ENCODE measurements at regions not wholly inside any gene's neighbourhood (a gene's known extent, or its start where the extent isn't known, plus 50 kb on each side); places are given as distances from the start of the nearest gene placed in this dataset.

DNA sequence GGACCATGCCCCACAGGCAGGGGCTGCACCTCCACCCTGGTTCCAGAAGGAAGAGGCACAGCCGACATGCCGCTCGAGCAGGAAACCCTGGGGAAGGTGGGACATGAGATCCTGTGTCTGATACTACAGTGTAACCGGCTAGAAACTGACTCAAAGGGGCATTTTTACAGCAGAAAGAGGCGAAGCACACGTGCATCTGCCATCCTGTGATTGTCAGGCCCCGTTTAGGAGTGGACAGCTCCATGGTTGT lies 62.7 kb downstream of the SIK1 start:
- H3K36me3 Mint-ChIP-seq: no peaks in the 10 kb centered on the region
- CTCF ChIA-PET: no interaction called here
- no peaks in the 10 kb centered on the region for H3K9me3 Mint-ChIP-seq (ENCODE audit: low read depth)
- no peak for ATAC-seq
- no peak for DNase-seq
- H3K4me3 Mint-ChIP-seq: no peak overlapping the region
- peaks cover 41% of the 10 kb centered on the region for H3K4me1 Mint-ChIP-seq
- peaks cover 13% of the 10 kb centered on the region for H3K27me3 Mint-ChIP-seq
- no peak overlapping the region for H3K27ac Mint-ChIP-seq

GRCh38 chr21:43363506-43364260 lies 63.2 kb downstream of the SIK1 start:
- DNase-seq (no peak), ATAC-seq (no peak)
- Mint-ChIP-seq H3K27ac (peak overlapping the region; percentile 91), H3K36me3 (no peaks in the 10 kb centered on the region), H3K4me3 (no peak overlapping the region), H3K4me1 (peaks cover 41% of the 10 kb centered on the region), H3K27me3 (peaks cover 8% of the 10 kb centered on the region), H3K9me3 (ENCODE audit: low read depth) (no peaks in the 10 kb centered on the region)
- CTCF ChIA-PET: no interaction called here

DNA sequence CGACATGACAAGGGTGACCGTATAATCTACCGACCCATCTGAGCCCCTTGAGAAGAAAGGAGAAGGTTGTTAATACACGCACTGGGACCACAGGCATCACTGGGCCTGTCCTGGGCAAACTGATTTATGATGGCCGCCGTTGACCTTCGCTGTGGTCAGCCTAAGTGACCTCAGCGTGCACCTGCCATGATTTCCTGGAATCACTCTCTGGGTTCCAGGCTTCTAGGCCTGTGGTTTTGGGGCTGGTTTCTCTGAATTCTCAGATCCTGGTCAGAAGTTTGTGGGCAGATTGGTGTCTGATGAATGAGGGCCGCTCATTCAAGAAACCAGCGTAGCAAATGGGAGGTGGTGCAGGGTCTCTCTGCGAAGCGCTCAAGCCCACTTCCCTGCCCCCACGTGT lies 64.0 kb downstream of the SIK1 start:
- CTCF ChIA-PET: no interaction called here
- H3K4me3 Mint-ChIP-seq: peak overlapping the region; percentile 76
- no peaks in the 10 kb centered on the region for H3K36me3 Mint-ChIP-seq
- H3K27me3 Mint-ChIP-seq: peaks cover 6% of the 10 kb centered on the region
- H3K4me1 Mint-ChIP-seq: peaks cover 41% of the 10 kb centered on the region
- no peaks in the 10 kb centered on the region for H3K9me3 Mint-ChIP-seq (ENCODE audit: low read depth)
- peak overlapping the region; percentile 91 for H3K27ac Mint-ChIP-seq
- peak; percentile 81 for DNase-seq
- ATAC-seq: peak; percentile 37

GRCh38 chr21:43362321-43362791 lies 64.6 kb downstream of the SIK1 start:
- CTCF ChIA-PET: no interaction called here
- Mint-ChIP-seq H3K4me1 (peaks cover 41% of the 10 kb centered on the region), H3K4me3 (peak overlapping the region; percentile 76), H3K9me3 (ENCODE audit: low read depth) (no peaks in the 10 kb centered on the region), H3K27ac (peak overlapping the region; percentile 91), H3K36me3 (no peaks in the 10 kb centered on the region), H3K27me3 (peaks cover 6% of the 10 kb centered on the region)
- DNase-seq (peak; percentile 91), ATAC-seq (peak; percentile 87)

GRCh38 chr21:43361493-43362296 lies 65.2 kb downstream of the SIK1 start:
- peak; percentile 74 for DNase-seq
- Mint-ChIP-seq H3K27me3 (peaks cover 6% of the 10 kb centered on the region), H3K9me3 (ENCODE audit: low read depth) (no peaks in the 10 kb centered on the region), H3K27ac (peak overlapping the region; percentile 91), H3K36me3 (no peaks in the 10 kb centered on the region), H3K4me3 (peak overlapping the region; percentile 76), H3K4me1 (peaks cover 41% of the 10 kb centered on the region)
- peak; percentile 54 for ATAC-seq
- CTCF ChIA-PET: interaction anchor here (1.0 kb wide), 1 partner anchor 13 kb away, joined by 3 read pairs; no protein-coding TSS in a partner anchor

DNA sequence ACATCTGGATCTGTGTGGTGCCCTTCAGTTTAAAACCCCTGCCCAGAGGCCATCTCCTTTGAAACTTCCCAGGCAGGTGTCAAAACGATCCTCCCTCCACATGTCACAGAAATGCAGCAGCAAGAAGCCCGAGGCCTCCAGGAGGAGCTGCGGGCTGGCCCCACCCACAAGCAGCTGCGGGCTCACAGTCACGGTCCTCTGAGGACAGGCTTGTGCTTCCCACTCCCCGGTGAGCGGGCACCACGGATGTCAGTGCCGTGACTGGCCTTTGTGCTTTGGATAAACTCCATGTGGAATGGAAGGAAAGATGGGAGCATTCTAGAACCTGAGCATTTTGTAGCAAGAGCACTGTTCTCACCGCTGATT lies 65.8 kb downstream of the SIK1 start:
- Mint-ChIP-seq H3K9me3 (ENCODE audit: low read depth) (no peaks in the 10 kb centered on the region), H3K36me3 (no peaks in the 10 kb centered on the region), H3K27ac (peak overlapping the region; percentile 91), H3K27me3 (peaks cover 5% of the 10 kb centered on the region), H3K4me1 (peaks cover 42% of the 10 kb centered on the region), H3K4me3 (peak overlapping the region; percentile 76)
- DNase-seq (no peak), ATAC-seq (no peak)
- CTCF ChIA-PET: interaction anchor here (1.0 kb wide), 1 partner anchor 12 kb away, joined by 3 read pairs; no protein-coding TSS in a partner anchor

DNA sequence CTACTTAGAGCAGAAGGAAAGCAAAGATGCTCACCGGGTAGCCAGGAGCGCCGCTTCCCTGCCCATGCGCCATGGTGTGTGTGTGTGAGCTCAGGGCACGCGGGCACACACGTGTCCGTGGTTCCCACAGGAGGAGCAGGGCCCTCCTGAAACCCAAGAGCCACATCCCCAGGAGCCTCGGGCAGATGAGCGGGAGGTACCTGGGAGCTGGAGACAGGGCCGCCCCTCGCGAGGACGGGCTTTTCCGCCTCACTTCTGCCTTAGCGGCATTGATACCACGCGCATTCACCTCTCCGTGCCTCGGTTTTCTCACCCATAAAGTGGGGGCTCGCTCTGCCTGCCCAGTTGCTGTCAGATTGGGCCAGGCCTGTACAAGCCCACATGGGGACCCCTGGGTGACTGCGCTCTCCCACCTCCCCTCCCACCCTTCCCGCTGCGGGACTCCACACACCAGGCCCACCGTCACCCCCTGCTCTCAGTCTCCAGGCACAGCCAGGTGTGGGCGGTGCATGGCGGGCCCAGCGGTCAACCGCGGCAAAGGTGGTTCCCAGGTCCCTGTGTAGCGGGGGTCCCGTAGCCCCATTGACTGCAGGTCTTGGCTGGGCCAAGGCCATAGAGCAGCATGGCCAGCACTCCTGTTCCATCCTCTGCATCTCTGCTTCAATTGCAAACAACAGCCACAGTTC lies 66.3 kb downstream of the SIK1 start:
- Mint-ChIP-seq H3K27ac (no peak overlapping the region), H3K4me1 (peaks cover 42% of the 10 kb centered on the region), H3K36me3 (no peaks in the 10 kb centered on the region), H3K27me3 (peaks cover 2% of the 10 kb centered on the region), H3K9me3 (ENCODE audit: low read depth) (no peaks in the 10 kb centered on the region), H3K4me3 (peak overlapping the region; percentile 76)
- ATAC-seq (no peak), DNase-seq (no peak)
- CTCF ChIA-PET: no interaction called here

- no peak for ATAC-seq
- Mint-ChIP-seq H3K4me1 (peaks cover 49% of the 10 kb centered on the region), H3K4me3 (no peak overlapping the region), H3K27ac (no peak overlapping the region), H3K9me3 (ENCODE audit: low read depth) (no peaks in the 10 kb centered on the region), H3K27me3 (no peaks in the 10 kb centered on the region), H3K36me3 (no peaks in the 10 kb centered on the region)
- no peak for DNase-seq
- CTCF ChIA-PET: no interaction called here
Observed at GRCh38 chr21:43358940-43359822, 67.8 kb downstream of the SIK1 start.

GRCh38 chr21:43357715-43358430 lies 69.1 kb downstream of the SIK1 start:
- H3K27me3 Mint-ChIP-seq: no peaks in the 10 kb centered on the region
- no peaks in the 10 kb centered on the region for H3K36me3 Mint-ChIP-seq
- DNase-seq (no peak), ATAC-seq (no peak)
- no peak overlapping the region for H3K27ac Mint-ChIP-seq
- H3K4me1 Mint-ChIP-seq: peaks cover 45% of the 10 kb centered on the region
- H3K4me3 Mint-ChIP-seq: no peak overlapping the region
- CTCF ChIA-PET: no interaction called here
- no peaks in the 10 kb centered on the region for H3K9me3 Mint-ChIP-seq (ENCODE audit: low read depth)

DNA sequence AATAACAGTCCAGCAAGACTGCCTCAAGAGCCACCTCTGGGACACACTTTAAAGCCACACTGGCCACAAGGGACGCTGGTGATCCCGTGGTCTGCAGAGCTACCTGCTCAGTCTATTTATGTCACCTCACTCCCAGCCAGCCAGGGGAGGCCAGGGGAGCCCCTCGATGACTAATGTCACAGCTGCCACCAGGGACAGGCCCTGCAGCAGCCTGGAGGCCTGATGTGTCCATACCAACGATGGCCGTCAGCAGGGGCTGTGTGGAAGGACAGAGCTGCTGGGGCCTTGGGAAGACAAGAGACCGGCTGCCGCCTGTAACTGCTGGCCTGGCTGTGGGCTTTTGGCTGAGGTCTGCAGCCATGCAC lies 71.0 kb downstream of the SIK1 start:
- no peaks in the 10 kb centered on the region for H3K36me3 Mint-ChIP-seq
- no peak overlapping the region for H3K4me3 Mint-ChIP-seq
- peaks cover 37% of the 10 kb centered on the region for H3K4me1 Mint-ChIP-seq
- CTCF ChIA-PET: no interaction called here
- H3K27me3 Mint-ChIP-seq: no peaks in the 10 kb centered on the region
- no peak overlapping the region for H3K27ac Mint-ChIP-seq
- H3K9me3 Mint-ChIP-seq (ENCODE audit: low read depth): no peaks in the 10 kb centered on the region
- DNase-seq: no peak
- no peak for ATAC-seq

DNA sequence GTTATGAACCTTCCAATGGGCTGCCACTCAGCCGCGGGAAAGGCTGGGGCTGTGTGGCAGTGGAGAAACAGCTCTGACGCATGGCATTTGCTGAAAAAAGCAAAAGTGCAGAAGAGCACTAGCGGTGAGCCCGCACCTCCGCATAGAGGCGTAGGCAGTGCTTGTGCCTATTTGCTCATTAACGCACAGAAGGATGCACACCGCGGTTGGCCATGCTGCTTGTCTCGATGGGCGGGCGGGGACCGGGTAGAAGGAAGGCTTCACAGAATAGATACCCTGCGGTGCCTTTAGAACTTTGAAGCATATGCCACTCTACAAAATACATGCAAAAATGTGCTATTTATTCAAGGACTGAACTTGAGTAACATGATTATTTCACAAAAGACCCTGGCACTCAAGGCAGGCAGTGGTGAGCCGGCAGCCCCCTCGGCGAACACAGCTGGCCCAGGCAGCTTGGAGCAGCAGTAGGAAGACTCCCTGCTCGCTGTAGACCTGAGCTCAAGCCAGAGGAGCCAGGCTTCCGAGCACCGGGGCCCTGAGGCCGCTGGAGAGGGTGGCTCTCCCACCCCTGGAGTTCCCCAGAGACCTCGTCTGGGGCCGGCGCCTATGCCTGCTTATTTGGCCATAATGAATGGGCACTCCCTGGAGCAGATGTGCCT lies 71.5 kb downstream of the SIK1 start:
- Mint-ChIP-seq H3K4me3 (no peak overlapping the region), H3K27ac (no peak overlapping the region), H3K9me3 (ENCODE audit: low read depth) (no peaks in the 10 kb centered on the region), H3K36me3 (no peaks in the 10 kb centered on the region), H3K27me3 (no peaks in the 10 kb centered on the region), H3K4me1 (peaks cover 35% of the 10 kb centered on the region)
- ATAC-seq (no peak), DNase-seq (no peak)
- CTCF ChIA-PET: no interaction called here

GRCh38 chr21:43354666-43355065 lies 72.3 kb downstream of the SIK1 start:
- no peak overlapping the region for H3K4me3 Mint-ChIP-seq
- H3K27me3 Mint-ChIP-seq: no peaks in the 10 kb centered on the region
- H3K9me3 Mint-ChIP-seq (ENCODE audit: low read depth): no peaks in the 10 kb centered on the region
- peak overlapping the region; percentile 9 for H3K27ac Mint-ChIP-seq
- H3K4me1 Mint-ChIP-seq: peaks cover 32% of the 10 kb centered on the region
- no peak for DNase-seq
- ATAC-seq: no peak
- no peaks in the 10 kb centered on the region for H3K36me3 Mint-ChIP-seq
- CTCF ChIA-PET: interaction anchor here (1.4 kb wide), 1 partner anchor 291 kb away, joined by 3 read pairs; no protein-coding TSS in a partner anchor
